ENCODE measurements at regions not wholly inside any gene's neighbourhood (a gene's known extent, or its start where the extent isn't known, plus 50 kb on each side); places are given as distances from the start of the nearest gene placed in this dataset.

DNA sequence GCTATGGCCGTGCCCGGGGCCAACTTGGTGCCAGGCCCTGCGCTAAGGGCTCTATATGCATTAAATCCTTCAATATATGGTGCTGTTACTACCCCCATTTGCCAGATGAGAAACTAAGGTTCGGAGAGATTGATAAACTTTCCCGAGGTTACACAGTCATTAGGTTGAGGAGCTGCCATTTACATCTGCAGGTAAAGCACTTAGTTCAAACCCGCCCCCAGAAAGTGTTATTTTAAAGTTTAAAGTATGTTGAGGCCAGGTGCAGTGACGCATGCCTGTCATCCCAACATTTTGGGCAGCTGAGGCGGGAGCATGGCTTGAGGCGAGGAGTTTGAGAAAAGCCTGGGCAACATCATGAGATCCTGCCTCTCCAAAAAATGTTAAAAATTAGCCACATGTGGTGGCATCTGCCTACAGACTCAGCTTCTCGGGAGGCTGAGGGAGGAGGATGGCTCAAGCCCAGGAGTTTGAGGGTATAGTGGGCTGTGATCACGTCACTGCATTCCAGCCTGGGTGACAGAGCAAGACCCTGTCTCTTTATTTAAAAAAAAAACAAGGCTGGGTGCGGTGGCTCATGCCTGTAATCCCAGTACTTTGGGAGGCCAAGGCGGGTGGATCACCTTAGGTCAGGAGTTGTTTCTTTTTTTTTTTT, 264.7 kb downstream of the PARN start:
- Histone ChIP-seq H3K4me1 (ENCODE audit: insufficient read depth, low read length, poor library complexity, severe bottlenecking) (no peaks in the 10 kb centered on the region), H3K36me3 (ENCODE audit: insufficient read depth, low read length) (no peaks in the 10 kb centered on the region), H3K9ac (ENCODE audit: low read depth, low read length, poor library complexity, severe bottlenecking) (no peak overlapping the region), H3K9me2 (replicated peaks; ENCODE audit: low read depth, low read length) (no peaks in the 10 kb centered on the region), H2AFZ (ENCODE audit: low read length) (no peak overlapping the region), H3K27me3 (ENCODE audit: insufficient read depth, low read length, poor library complexity, severe bottlenecking) (no peaks in the 10 kb centered on the region), H3K9me3 (ENCODE audit: insufficient read depth, low read depth, low read length) (no peaks in the 10 kb centered on the region), H4K20me1 (ENCODE audit: insufficient read depth, low read length, poor library complexity, severe bottlenecking) (no peaks in the 10 kb centered on the region), H3F3A (ENCODE audit: low read depth) (no peaks in the 10 kb centered on the region), H3K4me2 (ENCODE audit: low read depth, low read length, poor library complexity, severe bottlenecking) (no peak overlapping the region), H3K4me3 (ENCODE audit: low read length, poor library complexity, severe bottlenecking) (no peak overlapping the region), H3K79me2 (ENCODE audit: insufficient read depth, low read length) (no peaks in the 10 kb centered on the region)
- TF ChIP-seq, protein P1, sequence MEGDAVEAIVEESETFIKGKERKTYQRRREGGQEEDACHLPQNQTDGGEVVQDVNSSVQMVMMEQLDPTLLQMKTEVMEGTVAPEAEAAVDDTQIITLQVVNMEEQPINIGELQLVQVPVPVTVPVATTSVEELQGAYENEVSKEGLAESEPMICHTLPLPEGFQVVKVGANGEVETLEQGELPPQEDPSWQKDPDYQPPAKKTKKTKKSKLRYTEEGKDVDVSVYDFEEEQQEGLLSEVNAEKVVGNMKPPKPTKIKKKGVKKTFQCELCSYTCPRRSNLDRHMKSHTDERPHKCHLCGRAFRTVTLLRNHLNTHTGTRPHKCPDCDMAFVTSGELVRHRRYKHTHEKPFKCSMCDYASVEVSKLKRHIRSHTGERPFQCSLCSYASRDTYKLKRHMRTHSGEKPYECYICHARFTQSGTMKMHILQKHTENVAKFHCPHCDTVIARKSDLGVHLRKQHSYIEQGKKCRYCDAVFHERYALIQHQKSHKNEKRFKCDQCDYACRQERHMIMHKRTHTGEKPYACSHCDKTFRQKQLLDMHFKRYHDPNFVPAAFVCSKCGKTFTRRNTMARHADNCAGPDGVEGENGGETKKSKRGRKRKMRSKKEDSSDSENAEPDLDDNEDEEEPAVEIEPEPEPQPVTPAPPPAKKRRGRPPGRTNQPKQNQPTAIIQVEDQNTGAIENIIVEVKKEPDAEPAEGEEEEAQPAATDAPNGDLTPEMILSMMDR (conservative IDR thresholded peaks at IDR 0.05; ENCODE audit: low read length) = no peak
- no peak for TF ChIP-seq EZH2phosphoT487 (IDR thresholded peaks at IDR 0.05; ENCODE audit: borderline replicate concordance)

DNA sequence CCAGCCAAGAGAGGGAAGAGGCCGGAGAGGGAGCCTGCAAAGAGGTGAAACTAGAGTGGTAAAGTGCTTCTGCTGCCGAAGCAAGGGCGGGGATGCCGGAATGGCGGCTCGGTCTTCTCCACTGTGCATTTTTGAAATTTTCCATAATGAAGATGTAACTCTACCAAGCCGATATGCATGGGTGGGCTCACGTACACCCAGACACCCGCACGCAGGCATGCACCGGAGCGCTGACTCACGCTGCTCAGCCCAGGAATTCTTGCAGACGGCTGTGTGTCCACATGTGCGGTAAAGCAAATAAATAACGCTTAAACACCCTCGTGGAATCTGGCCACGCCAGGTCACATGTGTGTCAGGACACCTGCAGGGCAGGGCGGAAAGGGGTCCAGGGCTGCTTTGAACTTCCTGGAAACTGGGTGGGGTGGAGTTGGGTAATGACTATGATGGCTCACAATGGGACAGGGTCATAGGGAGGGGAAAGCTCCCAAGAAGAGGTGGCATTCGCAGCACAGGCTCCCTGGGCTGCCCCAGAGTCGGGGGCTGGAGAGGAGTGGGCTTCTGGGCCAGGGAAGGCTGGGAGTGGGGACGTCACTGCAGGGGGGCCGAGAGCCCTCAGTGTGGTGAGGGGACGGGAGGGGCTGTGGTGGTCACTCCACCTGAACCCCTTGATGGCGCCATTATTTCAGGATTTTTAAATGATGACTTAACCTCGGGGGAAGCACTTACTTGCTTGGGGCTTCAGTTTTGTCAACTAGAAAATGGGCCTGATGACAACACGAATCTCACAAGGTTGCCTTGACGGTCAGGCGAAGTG, 265.5 kb downstream of the PARN start:
- Histone ChIP-seq H3K9me2 (replicated peaks; ENCODE audit: low read depth, low read length) (no peaks in the 10 kb centered on the region), H4K20me1 (ENCODE audit: insufficient read depth, low read length, poor library complexity, severe bottlenecking) (no peaks in the 10 kb centered on the region), H3K79me2 (ENCODE audit: insufficient read depth, low read length) (no peaks in the 10 kb centered on the region), H3K4me1 (ENCODE audit: insufficient read depth, low read length, poor library complexity, severe bottlenecking) (no peaks in the 10 kb centered on the region), H3K4me2 (ENCODE audit: low read depth, low read length, poor library complexity, severe bottlenecking) (no peak overlapping the region), H3F3A (ENCODE audit: low read depth) (no peaks in the 10 kb centered on the region), H3K9me3 (ENCODE audit: insufficient read depth, low read depth, low read length) (no peaks in the 10 kb centered on the region), H3K36me3 (ENCODE audit: insufficient read depth, low read length) (no peaks in the 10 kb centered on the region), H3K9ac (ENCODE audit: low read depth, low read length, poor library complexity, severe bottlenecking) (no peak overlapping the region), H2AFZ (ENCODE audit: low read length) (no peak overlapping the region), H3K27me3 (ENCODE audit: insufficient read depth, low read length, poor library complexity, severe bottlenecking) (no peaks in the 10 kb centered on the region), H3K4me3 (ENCODE audit: low read length, poor library complexity, severe bottlenecking) (no peak overlapping the region)
- TF ChIP-seq, protein P1 (conservative IDR thresholded peaks at IDR 0.05; ENCODE audit: low read length) = no peak
- TF ChIP-seq EZH2phosphoT487 (IDR thresholded peaks at IDR 0.05; ENCODE audit: borderline replicate concordance) = no peak

DNA sequence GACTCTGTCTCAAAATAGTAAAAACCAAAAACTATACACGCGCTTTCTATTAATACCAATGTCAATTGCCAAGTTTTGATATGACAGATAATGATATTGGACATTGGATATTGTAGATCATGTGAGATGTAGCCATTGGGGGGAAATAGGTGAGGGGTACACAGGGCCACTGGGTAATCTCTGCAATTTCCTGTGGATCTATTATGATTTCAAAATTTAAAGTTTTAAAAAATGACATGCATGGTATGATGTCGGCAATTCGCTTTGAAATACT, 266.0 kb downstream of the PARN start:
- Histone ChIP-seq H3K36me3 (ENCODE audit: insufficient read depth, low read length) (no peaks in the 10 kb centered on the region), H2AFZ (ENCODE audit: low read length) (no peak overlapping the region), H3K27me3 (ENCODE audit: insufficient read depth, low read length, poor library complexity, severe bottlenecking) (no peaks in the 10 kb centered on the region), H3F3A (ENCODE audit: low read depth) (no peaks in the 10 kb centered on the region), H3K79me2 (ENCODE audit: insufficient read depth, low read length) (no peaks in the 10 kb centered on the region), H3K9me2 (replicated peaks; ENCODE audit: low read depth, low read length) (no peaks in the 10 kb centered on the region), H3K4me1 (ENCODE audit: insufficient read depth, low read length, poor library complexity, severe bottlenecking) (no peaks in the 10 kb centered on the region), H3K9ac (ENCODE audit: low read depth, low read length, poor library complexity, severe bottlenecking) (no peak overlapping the region), H4K20me1 (ENCODE audit: insufficient read depth, low read length, poor library complexity, severe bottlenecking) (no peaks in the 10 kb centered on the region), H3K9me3 (ENCODE audit: insufficient read depth, low read depth, low read length) (no peaks in the 10 kb centered on the region), H3K4me2 (ENCODE audit: low read depth, low read length, poor library complexity, severe bottlenecking) (no peak overlapping the region), H3K4me3 (ENCODE audit: low read length, poor library complexity, severe bottlenecking) (no peak overlapping the region)
- TF ChIP-seq, protein P1 (conservative IDR thresholded peaks at IDR 0.05; ENCODE audit: low read length) = no peak
- TF ChIP-seq EZH2phosphoT487 (IDR thresholded peaks at IDR 0.05; ENCODE audit: borderline replicate concordance) = no peak

All from Loucy (cell line).